ENCODE measurements at regions not wholly inside any gene's neighbourhood (a gene's known extent, or its start where the extent isn't known, plus 50 kb on each side); places are given as distances from the start of the nearest gene placed in this dataset.

DNA sequence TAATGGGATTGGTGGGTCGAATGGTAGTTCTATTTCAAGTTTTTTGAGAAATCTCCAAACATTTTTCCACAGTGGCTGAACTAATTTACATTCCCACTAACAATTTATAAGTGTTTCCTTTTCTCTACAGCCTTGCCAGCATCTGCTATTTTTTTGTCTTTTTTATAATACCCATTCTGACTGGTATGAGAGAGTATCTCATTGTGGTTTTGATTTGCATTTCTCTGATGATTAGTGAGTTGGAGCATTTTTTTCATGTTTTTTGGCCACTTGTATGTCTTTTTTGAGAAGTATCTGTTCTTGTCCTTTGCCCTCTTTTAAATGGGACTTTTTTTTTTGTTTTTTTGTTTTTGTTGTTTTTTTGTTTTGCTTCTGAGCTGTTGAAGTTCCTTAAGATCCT is 200.0 kb upstream of the GK2 start:
- TF ChIP-seq, protein P1, sequence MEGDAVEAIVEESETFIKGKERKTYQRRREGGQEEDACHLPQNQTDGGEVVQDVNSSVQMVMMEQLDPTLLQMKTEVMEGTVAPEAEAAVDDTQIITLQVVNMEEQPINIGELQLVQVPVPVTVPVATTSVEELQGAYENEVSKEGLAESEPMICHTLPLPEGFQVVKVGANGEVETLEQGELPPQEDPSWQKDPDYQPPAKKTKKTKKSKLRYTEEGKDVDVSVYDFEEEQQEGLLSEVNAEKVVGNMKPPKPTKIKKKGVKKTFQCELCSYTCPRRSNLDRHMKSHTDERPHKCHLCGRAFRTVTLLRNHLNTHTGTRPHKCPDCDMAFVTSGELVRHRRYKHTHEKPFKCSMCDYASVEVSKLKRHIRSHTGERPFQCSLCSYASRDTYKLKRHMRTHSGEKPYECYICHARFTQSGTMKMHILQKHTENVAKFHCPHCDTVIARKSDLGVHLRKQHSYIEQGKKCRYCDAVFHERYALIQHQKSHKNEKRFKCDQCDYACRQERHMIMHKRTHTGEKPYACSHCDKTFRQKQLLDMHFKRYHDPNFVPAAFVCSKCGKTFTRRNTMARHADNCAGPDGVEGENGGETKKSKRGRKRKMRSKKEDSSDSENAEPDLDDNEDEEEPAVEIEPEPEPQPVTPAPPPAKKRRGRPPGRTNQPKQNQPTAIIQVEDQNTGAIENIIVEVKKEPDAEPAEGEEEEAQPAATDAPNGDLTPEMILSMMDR (IDR thresholded peaks at IDR 0.05): no peak
- no peak for TF ChIP-seq TEAD4 (IDR thresholded peaks at IDR 0.05; ENCODE audit: borderline replicate concordance, insufficient read depth)
- TF ChIP-seq JUND (IDR thresholded peaks at IDR 0.05): no peak
- no peak for TF ChIP-seq MAX (IDR thresholded peaks at IDR 0.05; ENCODE audit: low read depth)
- TF ChIP-seq EP300 (IDR thresholded peaks at IDR 0.05; ENCODE audit: borderline replicate concordance in 1 of 2, low read depth in 1 of 2, low read length in 1 of 2): no peak

Data from SK-N-SH (cell line).